SU-DHL-6 (cell line): ENCODE measurements at regions not wholly inside any gene's neighbourhood (a gene's known extent, or its start where the extent isn't known, plus 50 kb on each side); places are given as distances from the start of the nearest gene placed in this dataset.

Source experiments
- EZH2phosphoT487 ChIP-seq: fragments of 200-600 bp; sonication (generic), shearing (Covaris generic); conservative IDR thresholded peaks from 2 replicates; pipeline ENCODE4 v1.6.1; 2018; ENCODE audit warnings: mild to moderate bottlenecking, antibody characterized with exemption, low read length, moderate library complexity, mixed read lengths
- TF ChIP-seq, protein P1 (sequence below): fragments of 200-600 bp; sonication (generic); IDR thresholded peaks from one replicate; pipeline ENCODE4 v1.5.1; 2017; ENCODE audit warnings: antibody characterized with exemption, mild to moderate bottlenecking, low read length, moderate library complexity; ENCODE audit not compliant: insufficient read depth, poor library complexity, severe bottlenecking

DNA sequence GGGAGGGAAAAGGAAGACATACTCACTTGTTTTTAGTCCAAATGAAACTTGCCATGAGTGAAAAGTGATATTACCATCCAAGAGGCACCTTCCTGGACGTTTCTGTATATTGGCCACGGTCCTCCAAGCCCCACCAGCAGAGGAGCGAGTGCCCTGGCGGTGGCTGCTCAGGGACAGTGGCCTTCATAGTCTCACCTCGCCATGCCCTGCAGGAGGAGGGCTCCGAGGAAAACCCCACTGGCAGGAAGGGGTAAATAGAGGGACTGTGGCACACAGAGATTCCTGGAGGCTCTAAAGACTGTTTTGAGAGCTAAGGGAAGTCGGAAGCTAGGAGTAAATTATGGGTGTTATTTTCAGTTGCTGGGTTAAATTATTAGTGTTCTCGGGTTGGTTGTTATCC lies 98.4 kb upstream of the UBL3 start:
- TF ChIP-seq, protein P1, sequence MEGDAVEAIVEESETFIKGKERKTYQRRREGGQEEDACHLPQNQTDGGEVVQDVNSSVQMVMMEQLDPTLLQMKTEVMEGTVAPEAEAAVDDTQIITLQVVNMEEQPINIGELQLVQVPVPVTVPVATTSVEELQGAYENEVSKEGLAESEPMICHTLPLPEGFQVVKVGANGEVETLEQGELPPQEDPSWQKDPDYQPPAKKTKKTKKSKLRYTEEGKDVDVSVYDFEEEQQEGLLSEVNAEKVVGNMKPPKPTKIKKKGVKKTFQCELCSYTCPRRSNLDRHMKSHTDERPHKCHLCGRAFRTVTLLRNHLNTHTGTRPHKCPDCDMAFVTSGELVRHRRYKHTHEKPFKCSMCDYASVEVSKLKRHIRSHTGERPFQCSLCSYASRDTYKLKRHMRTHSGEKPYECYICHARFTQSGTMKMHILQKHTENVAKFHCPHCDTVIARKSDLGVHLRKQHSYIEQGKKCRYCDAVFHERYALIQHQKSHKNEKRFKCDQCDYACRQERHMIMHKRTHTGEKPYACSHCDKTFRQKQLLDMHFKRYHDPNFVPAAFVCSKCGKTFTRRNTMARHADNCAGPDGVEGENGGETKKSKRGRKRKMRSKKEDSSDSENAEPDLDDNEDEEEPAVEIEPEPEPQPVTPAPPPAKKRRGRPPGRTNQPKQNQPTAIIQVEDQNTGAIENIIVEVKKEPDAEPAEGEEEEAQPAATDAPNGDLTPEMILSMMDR = no peak
- TF ChIP-seq EZH2phosphoT487 = no peak
